ENCODE measurements at regions not wholly inside any gene's neighbourhood (a gene's known extent, or its start where the extent isn't known, plus 50 kb on each side); places are given as distances from the start of the nearest gene placed in this dataset.

- TF ChIP-seq ZNF8 (CRISPR knock-in tag; IDR thresholded peaks at IDR 0.05) (no peak), RARB (CRISPR knock-in tag; IDR thresholded peaks at IDR 0.05) (no peak), ZFP3 (CRISPR knock-in tag; IDR thresholded peaks at IDR 0.05) (no peak), ZC3H10 (CRISPR knock-in tag; IDR thresholded peaks at IDR 0.05) (no peak), OSR1 (CRISPR knock-in tag; IDR thresholded peaks at IDR 0.05) (no peak), ARNTL (CRISPR knock-in tag; IDR thresholded peaks at IDR 0.05; ENCODE audit: borderline replicate concordance, low read depth) (no peak), ISL1 (CRISPR knock-in tag; IDR thresholded peaks at IDR 0.05) (no peak), CSDC2 (CRISPR knock-in tag; IDR thresholded peaks at IDR 0.05) (no peak), PPARA (CRISPR knock-in tag; IDR thresholded peaks at IDR 0.05; ENCODE audit: borderline replicate concordance) (no peak), ZNF70 (CRISPR knock-in tag; IDR thresholded peaks at IDR 0.05) (no peak), PATZ1 (CRISPR knock-in tag; IDR thresholded peaks at IDR 0.05; ENCODE audit: borderline replicate concordance) (no peak)
Observed at GRCh38 chr9:86830356-86830755, 117.0 kb downstream of the GAS1 start.
